ENCODE measurements at regions not wholly inside any gene's neighbourhood (a gene's known extent, or its start where the extent isn't known, plus 50 kb on each side); places are given as distances from the start of the nearest gene placed in this dataset.
"Not testable (repeated sequence)": the region's sequence is repeated elsewhere in the genome, so short reads cannot be mapped to it uniquely, and the experiment has no call there.

DNA sequence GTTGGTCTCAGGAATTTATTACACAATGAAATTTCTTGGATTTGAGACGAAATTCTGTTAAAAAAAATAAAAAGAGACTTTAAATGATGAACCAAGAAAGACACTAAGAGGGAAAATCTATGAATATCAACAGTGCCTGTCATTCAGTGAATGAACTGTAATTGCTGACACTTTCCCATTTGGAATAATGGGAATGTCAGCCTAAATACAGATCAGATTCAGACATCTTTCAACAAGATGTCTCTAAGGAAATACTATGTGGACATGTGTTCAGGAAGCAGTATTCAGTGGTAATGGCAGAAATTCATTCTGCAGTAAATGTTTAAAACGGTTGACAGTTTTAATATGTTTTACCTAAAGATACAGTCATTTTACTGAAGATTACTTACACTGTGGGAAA, 433.7 kb upstream of the FAM174A start:
- not testable (repeated sequence) for H3K27me3 Mint-ChIP-seq; H3K4me3 Mint-ChIP-seq; H3K4me1 Mint-ChIP-seq (ENCODE audit: low read depth); H3K27ac Mint-ChIP-seq; H3K9me3 Mint-ChIP-seq (ENCODE audit: low read depth); H3K36me3 Mint-ChIP-seq

GRCh38 chr5:100096328-100096727, 438.8 kb upstream of the FAM174A start:
- not testable (repeated sequence) for H3K9me3 Mint-ChIP-seq (ENCODE audit: low read depth); H3K36me3 Mint-ChIP-seq

DNA sequence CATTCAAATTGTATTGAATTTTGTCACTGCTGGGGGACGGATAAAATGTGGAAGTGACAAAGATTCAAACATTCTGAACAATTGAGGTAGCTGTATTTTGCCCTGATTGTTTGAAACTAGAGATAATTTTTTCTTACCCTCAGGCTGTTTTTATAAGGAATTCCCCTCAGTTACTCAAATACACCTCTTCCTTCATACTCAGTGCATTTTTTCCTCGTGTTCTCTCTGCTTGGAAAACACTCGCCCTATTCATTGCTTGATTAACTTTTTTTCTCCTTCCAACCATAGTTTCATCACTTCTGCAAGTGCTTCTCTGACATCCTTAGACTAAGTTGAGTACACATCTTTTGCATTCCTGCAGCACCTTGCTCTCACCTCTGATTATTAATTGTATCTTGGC, 454.5 kb upstream of the FAM174A start:
- not testable (repeated sequence) for H3K9me3 Mint-ChIP-seq (ENCODE audit: low read depth); H3K27ac Mint-ChIP-seq; H3K36me3 Mint-ChIP-seq; H3K4me3 Mint-ChIP-seq; H3K27me3 Mint-ChIP-seq; H3K4me1 Mint-ChIP-seq (ENCODE audit: low read depth)

More at GRCh38 chr5:100096328-100096727, 438.8 kb upstream of the FAM174A start:
- H3K4me1 Mint-ChIP-seq (ENCODE audit: low read depth); H3K4me3 Mint-ChIP-seq; H3K27ac Mint-ChIP-seq; H3K27me3 Mint-ChIP-seq: not testable (repeated sequence)

GRCh38 chr5:100079163-100079562, 456.0 kb upstream of the FAM174A start:
- H3K9me3 Mint-ChIP-seq (ENCODE audit: low read depth); H3K4me3 Mint-ChIP-seq; H3K27ac Mint-ChIP-seq; H3K4me1 Mint-ChIP-seq (ENCODE audit: low read depth); H3K36me3 Mint-ChIP-seq; H3K27me3 Mint-ChIP-seq: not testable (repeated sequence)

- not testable (repeated sequence) for H3K27me3 Mint-ChIP-seq; H3K27ac Mint-ChIP-seq; H3K9me3 Mint-ChIP-seq (ENCODE audit: low read depth)
Observed at GRCh38 chr5:100066020-100066419, 469.2 kb upstream of the FAM174A start.

GRCh38 chr5:100043475-100043874, 491.7 kb upstream of the FAM174A start:
- no peaks in the 10 kb centered on the region for H3K4me1 Mint-ChIP-seq (ENCODE audit: low read depth)
- no peak overlapping the region for H3K4me3 Mint-ChIP-seq
- H3K27me3 Mint-ChIP-seq = no peaks in the 10 kb centered on the region
- no peaks in the 10 kb centered on the region for H3K9me3 Mint-ChIP-seq (ENCODE audit: low read depth)
- H3K27ac Mint-ChIP-seq = no peak overlapping the region
- no peaks in the 10 kb centered on the region for H3K36me3 Mint-ChIP-seq

More at GRCh38 chr5:100066020-100066419, 469.2 kb upstream of the FAM174A start:
- not testable (repeated sequence) for H3K36me3 Mint-ChIP-seq; H3K4me3 Mint-ChIP-seq; H3K4me1 Mint-ChIP-seq (ENCODE audit: low read depth)

- no peaks in the 10 kb centered on the region for H3K4me1 Mint-ChIP-seq (ENCODE audit: low read depth)
- H3K36me3 Mint-ChIP-seq = no peaks in the 10 kb centered on the region
- H3K27ac Mint-ChIP-seq = no peak overlapping the region
- H3K9me3 Mint-ChIP-seq (ENCODE audit: low read depth) = peaks cover 3% of the 10 kb centered on the region
- no peak overlapping the region for H3K4me3 Mint-ChIP-seq
- H3K27me3 Mint-ChIP-seq = peaks cover 1% of the 10 kb centered on the region
Observed at GRCh38 chr5:100026606-100027005, 508.6 kb upstream of the FAM174A start.

DNA sequence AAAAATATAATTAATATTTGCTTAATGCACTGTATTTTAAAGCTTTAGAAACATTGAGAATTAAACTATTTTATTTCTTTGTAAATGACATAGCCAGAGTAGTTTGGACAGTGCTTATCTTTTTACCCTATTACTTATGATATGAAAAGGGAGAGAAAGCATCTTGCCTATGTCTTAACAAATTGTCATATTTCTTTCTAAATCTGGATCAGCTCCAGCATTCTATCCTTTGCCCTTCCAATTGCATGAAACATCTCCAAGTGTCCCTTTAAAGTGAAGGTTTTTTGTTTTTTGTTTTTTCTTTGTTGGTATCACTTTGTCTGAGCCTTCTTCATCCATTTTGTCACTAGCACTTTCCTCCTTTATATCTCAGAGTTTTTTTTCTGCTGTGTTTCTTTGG, 511.6 kb upstream of the FAM174A start:
- Mint-ChIP-seq H3K27me3 (peaks cover 1% of the 10 kb centered on the region), H3K4me3 (no peak overlapping the region), H3K27ac (no peak overlapping the region), H3K36me3 (no peaks in the 10 kb centered on the region), H3K4me1 (ENCODE audit: low read depth) (no peaks in the 10 kb centered on the region), H3K9me3 (ENCODE audit: low read depth) (peaks cover 3% of the 10 kb centered on the region)

DNA sequence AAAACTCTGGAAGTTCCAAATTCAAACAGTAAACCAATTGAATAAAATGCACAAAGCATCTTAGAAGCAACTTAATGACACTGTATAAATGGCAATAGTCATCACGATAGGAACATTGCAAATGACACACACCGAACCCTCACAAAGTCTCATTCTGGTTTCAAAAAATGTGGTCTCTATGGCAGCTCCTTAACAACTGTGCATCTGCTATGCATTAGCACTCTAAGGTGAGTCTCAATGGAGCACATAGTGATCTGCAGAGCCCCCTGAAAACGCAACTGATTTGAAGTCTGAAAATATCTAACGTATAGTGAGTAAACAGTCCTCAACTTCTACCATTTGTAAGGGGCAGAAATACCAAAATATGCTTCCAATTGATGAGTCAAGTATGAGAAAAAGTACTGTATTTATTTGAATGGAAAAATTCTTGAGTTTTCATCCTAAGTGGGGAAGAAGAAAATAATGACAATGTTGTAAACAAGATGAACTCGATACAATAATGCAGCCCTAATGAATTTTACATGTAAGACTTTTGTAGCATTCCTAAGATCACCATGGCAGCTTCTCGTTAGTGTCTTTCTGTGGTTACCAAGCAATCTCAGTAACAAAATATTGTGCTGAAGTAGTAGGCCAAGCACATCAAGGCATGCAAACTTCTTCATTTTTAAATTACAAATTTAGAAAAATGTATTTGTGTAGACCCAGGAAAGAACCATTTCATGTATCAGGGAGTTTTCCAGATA, 517.5 kb upstream of the FAM174A start:
- no peaks in the 10 kb centered on the region for H3K9me3 Mint-ChIP-seq (ENCODE audit: low read depth)
- no peak overlapping the region for H3K4me3 Mint-ChIP-seq
- H3K27ac Mint-ChIP-seq = no peak overlapping the region
- no peaks in the 10 kb centered on the region for H3K36me3 Mint-ChIP-seq
- H3K4me1 Mint-ChIP-seq (ENCODE audit: low read depth) = no peaks in the 10 kb centered on the region
- no peaks in the 10 kb centered on the region for H3K27me3 Mint-ChIP-seq

GRCh38 chr5:100013305-100013704, 521.9 kb upstream of the FAM174A start:
- H3K9me3 Mint-ChIP-seq (ENCODE audit: low read depth); H3K4me3 Mint-ChIP-seq; H3K27me3 Mint-ChIP-seq; H3K36me3 Mint-ChIP-seq; H3K27ac Mint-ChIP-seq; H3K4me1 Mint-ChIP-seq (ENCODE audit: low read depth): not testable (repeated sequence)

DNA sequence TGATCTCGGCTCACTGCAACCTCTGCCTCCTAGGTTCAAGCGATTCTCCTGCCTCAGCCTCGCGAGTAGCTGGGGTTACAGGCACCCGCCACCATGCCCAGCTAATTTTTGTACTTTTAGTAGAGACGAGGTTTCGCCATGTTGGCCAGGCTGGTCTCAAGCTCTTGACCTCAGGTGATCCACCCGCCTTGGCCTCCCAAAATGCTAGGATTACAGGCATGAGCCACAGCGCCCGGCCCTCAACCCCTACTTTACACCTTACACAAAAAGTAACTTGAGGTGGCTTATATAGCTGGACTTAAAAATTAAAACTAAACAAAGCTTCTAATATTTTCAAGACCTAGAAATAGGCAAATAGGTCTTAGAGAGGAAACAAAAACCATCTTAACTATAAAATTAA, 524.0 kb upstream of the FAM174A start:
- not testable (repeated sequence) for H3K4me3 Mint-ChIP-seq; H3K27me3 Mint-ChIP-seq; H3K4me1 Mint-ChIP-seq (ENCODE audit: low read depth); H3K36me3 Mint-ChIP-seq; H3K9me3 Mint-ChIP-seq (ENCODE audit: low read depth); H3K27ac Mint-ChIP-seq

DNA sequence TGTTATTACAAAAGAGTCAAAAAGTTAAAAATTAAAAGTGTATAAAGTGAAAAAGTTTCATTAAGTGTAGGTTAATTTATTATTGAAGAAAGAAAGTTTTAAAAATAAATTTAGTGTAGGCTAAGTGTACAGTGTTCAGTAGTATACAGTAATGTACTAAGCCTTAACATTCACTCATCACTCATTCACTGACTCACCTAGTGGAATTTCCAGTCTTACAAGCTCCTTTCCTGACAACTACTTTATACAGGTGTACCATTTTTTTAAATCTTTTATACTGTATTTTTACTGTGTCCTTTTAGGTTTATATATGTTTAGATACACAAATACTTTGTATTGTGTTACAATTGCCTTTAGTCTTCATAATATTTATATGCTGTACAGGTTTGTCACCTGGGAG, 530.2 kb upstream of the FAM174A start:
- Mint-ChIP-seq H3K27me3 (no peaks in the 10 kb centered on the region), H3K9me3 (ENCODE audit: low read depth) (peaks cover 4% of the 10 kb centered on the region), H3K4me3 (no peak overlapping the region), H3K27ac (no peak overlapping the region), H3K4me1 (ENCODE audit: low read depth) (no peaks in the 10 kb centered on the region), H3K36me3 (no peaks in the 10 kb centered on the region)

DNA sequence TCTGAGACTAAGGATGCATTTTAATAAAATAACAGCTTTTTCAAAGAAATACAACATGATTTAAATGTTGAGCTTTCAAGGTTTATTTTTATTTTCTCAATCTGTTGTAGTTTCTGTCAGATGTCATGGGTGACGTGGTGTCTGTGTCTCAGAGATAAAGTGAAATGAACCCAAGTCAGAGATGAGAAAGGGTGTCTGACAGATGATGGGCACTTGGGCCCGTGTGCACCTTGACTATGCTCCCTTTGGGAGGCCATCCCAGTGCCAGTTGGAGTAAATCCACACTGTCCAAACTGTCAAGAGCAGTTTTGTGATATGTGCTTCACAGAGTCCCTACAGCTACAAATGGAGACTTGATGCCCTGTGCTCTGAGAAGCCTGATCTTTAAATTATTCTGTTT, 536.9 kb upstream of the FAM174A start:
- H3K27ac Mint-ChIP-seq = no peak overlapping the region
- H3K36me3 Mint-ChIP-seq = no peaks in the 10 kb centered on the region
- H3K4me1 Mint-ChIP-seq (ENCODE audit: low read depth) = no peaks in the 10 kb centered on the region
- peaks cover 11% of the 10 kb centered on the region for H3K9me3 Mint-ChIP-seq (ENCODE audit: low read depth)
- H3K27me3 Mint-ChIP-seq = no peaks in the 10 kb centered on the region
- no peak overlapping the region for H3K4me3 Mint-ChIP-seq

GRCh38 chr5:99995407-99995806, 539.8 kb upstream of the FAM174A start:
- Mint-ChIP-seq H3K4me1 (ENCODE audit: low read depth) (no peaks in the 10 kb centered on the region), H3K27me3 (no peaks in the 10 kb centered on the region), H3K36me3 (no peaks in the 10 kb centered on the region), H3K4me3 (no peak overlapping the region), H3K9me3 (ENCODE audit: low read depth) (peaks cover 11% of the 10 kb centered on the region), H3K27ac (no peak overlapping the region)

DNA sequence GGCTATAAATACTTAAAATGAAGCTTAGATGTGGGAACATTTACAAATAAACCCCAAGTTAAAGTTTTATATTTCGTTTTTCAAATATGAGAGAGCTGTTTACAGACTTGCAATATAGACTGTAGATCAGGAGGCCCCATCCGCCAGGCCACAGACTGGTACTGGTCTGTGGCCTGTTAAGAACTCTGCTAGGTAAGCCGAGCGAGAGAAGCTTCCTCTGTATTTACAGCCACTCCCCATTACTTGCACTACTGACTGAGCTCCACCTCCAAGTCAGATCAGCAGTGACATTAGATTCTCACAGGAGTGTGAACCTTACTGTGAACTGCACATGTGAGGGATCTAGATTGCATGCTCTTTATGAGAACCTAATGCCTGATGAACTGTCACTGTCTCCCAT, 561.4 kb upstream of the FAM174A start:
- Mint-ChIP-seq H3K36me3 (no peaks in the 10 kb centered on the region), H3K27ac (no peak overlapping the region), H3K27me3 (no peaks in the 10 kb centered on the region), H3K4me3 (no peak overlapping the region), H3K9me3 (ENCODE audit: low read depth) (no peaks in the 10 kb centered on the region), H3K4me1 (ENCODE audit: low read depth) (no peaks in the 10 kb centered on the region)

DNA sequence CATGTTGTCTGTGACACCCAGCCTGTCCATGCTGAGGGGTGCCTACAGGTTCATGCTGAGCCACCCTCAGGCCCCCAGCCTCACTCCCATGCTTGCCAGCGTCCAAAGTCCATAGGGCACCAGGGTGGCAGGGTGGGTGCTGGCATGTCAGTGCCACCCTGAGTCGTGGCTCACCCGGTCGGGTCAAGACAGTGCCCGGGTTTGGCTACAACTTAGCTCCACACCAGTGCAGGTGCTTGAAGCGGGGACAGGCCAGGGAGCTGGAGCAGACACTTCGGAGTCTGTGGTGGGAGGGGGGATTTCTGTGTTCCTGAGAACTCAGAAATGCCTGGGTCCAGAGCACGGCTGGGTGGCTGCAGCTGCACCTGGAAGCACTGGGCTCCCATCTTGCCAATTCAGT, 579.2 kb upstream of the FAM174A start:
- H3K4me1 Mint-ChIP-seq (ENCODE audit: low read depth) = no peaks in the 10 kb centered on the region

More for the DNA sequence above, 579.2 kb upstream of the FAM174A start:
- no peak overlapping the region for H3K27ac Mint-ChIP-seq
- H3K27me3 Mint-ChIP-seq = no peaks in the 10 kb centered on the region
- H3K4me3 Mint-ChIP-seq = no peak overlapping the region
- peaks cover 11% of the 10 kb centered on the region for H3K9me3 Mint-ChIP-seq (ENCODE audit: low read depth)
- no peaks in the 10 kb centered on the region for H3K36me3 Mint-ChIP-seq
